Uterus (tissue), 2 donors: ENCODE measurements at regions not wholly inside any gene's neighbourhood (a gene's known extent, or its start where the extent isn't known, plus 50 kb on each side); places are given as distances from the start of the nearest gene placed in this dataset.

Experiments used
- POLR2A ChIP-seq, 2 donors: fragments of 450-650 bp; IDR thresholded peaks; one replicate each; pipeline ENCODE4 v1.6.1; 2016; ENCODE audit warnings: antibody characterized with exemption in 2 of 2, mild to moderate bottlenecking in 1 of 2, moderate library complexity in 1 of 2
- TF ChIP-seq, protein P1 (sequence below), 4 experiments: fragments of 200-600 bp in 2 of 4; fragments of 450-650 bp in 2 of 4; sonication (generic) in 2 of 4; IDR thresholded peaks; one replicate each; pipeline ENCODE4 v1.5.1; 2016 to 2019; ENCODE audit warnings: antibody characterized with exemption in 4 of 4, mild to moderate bottlenecking in 2 of 4, moderate library complexity in 1 of 4

DNA sequence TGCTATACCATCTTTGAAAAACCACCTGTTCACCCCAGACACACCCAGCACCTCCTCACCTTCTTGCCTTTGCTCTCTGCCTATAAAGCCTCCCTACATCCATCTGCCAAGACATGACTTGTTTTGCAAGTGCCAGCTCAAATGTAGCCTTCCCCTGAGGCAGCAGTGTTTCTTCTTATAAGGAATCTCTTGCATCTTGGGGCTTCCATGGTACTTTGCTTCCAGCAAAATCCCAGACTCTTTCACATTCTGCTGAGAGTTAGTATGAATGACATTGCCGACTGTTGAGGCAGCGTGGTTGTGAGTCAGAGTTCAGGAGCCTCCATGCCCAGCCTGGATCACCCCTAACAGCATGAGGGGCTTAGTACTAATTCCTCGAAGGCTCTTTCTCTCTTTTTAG is 217.4 kb upstream of the RUNX1 start:
- no peak for TF ChIP-seq POLR2A (IDR thresholded peaks at IDR 0.05)
- TF ChIP-seq, protein P1, sequence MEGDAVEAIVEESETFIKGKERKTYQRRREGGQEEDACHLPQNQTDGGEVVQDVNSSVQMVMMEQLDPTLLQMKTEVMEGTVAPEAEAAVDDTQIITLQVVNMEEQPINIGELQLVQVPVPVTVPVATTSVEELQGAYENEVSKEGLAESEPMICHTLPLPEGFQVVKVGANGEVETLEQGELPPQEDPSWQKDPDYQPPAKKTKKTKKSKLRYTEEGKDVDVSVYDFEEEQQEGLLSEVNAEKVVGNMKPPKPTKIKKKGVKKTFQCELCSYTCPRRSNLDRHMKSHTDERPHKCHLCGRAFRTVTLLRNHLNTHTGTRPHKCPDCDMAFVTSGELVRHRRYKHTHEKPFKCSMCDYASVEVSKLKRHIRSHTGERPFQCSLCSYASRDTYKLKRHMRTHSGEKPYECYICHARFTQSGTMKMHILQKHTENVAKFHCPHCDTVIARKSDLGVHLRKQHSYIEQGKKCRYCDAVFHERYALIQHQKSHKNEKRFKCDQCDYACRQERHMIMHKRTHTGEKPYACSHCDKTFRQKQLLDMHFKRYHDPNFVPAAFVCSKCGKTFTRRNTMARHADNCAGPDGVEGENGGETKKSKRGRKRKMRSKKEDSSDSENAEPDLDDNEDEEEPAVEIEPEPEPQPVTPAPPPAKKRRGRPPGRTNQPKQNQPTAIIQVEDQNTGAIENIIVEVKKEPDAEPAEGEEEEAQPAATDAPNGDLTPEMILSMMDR (IDR thresholded peaks at IDR 0.05) = no peak
